SJCRH30 (cell line): ENCODE measurements at regions not wholly inside any gene's neighbourhood (a gene's known extent, or its start where the extent isn't known, plus 50 kb on each side); places are given as distances from the start of the nearest gene placed in this dataset.
"Not testable (repeated sequence)": the region's sequence is repeated elsewhere in the genome, so short reads cannot be mapped to it uniquely, and the experiment has no call there.

ENCODE experiments used
- DNase-seq, 2 experiments: peaks; one replicate each; pipeline ENCODE4 v3.0.0-alpha.2; 2015 to 2020
- H3K27ac ChIP-seq: fragments of 250-450 bp; sonication (Bioruptor Pico); 2 replicates; pipeline ENCODE4 v1.5.1; 2020; ENCODE audit warnings: mild to moderate bottlenecking, moderate library complexity
- H3K27me3 ChIP-seq: fragments of 250-450 bp; sonication (Bioruptor Pico); 2 replicates; pipeline ENCODE4 v1.5.1; 2020; ENCODE audit warnings: mild to moderate bottlenecking, moderate library complexity
- H3K36me3 ChIP-seq: fragments of 250-450 bp; sonication (Bioruptor Pico); 2 replicates; pipeline ENCODE4 v1.5.1; 2020; ENCODE audit warnings: mild to moderate bottlenecking, moderate library complexity
- H3K4me1 ChIP-seq: fragments of 250-450 bp; sonication (Bioruptor Pico); 2 replicates; pipeline ENCODE4 v1.5.1; 2020; ENCODE audit warnings: mild to moderate bottlenecking, moderate library complexity
- H3K4me3 ChIP-seq: fragments of 250-450 bp; sonication (Bioruptor Pico); 2 replicates; pipeline ENCODE4 v1.5.1; 2020; ENCODE audit warnings: mild to moderate bottlenecking, moderate library complexity
- H3K9me3 ChIP-seq: fragments of 250-450 bp; sonication (Bioruptor Pico); replicated peaks from 2 replicates; pipeline ENCODE4 v1.5.1; 2020; ENCODE audit warnings: mild to moderate bottlenecking, moderate library complexity

DNA sequence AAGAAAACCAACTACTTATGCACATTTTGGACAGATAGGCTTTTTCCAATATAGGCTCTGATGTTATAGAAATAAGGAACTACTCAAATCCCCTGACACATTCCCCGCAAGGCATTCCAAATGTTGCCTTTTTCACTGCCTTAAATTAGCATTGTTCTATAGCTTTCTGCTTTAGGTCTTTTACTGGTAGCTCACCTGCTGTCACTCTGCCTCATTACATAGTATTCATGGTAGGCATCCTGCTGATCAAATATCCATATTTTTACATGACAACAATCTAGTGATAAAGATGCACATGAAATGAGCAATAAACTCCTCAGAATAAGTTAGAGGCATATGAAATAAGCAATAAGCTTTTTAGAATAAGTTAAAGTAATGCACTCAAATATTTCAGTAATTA is 542.7 kb downstream of the FAM133A start:
- no peaks in the 10 kb centered on the region for H3K9me3 ChIP-seq
- H3K4me3 ChIP-seq, result no peak overlapping the region
- H3K4me1 ChIP-seq, result no peaks in the 10 kb centered on the region
- no peaks in the 10 kb centered on the region for H3K27me3 ChIP-seq
- no peak for DNase-seq
- no peaks in the 10 kb centered on the region for H3K36me3 ChIP-seq
- no peak overlapping the region for H3K27ac ChIP-seq

DNA sequence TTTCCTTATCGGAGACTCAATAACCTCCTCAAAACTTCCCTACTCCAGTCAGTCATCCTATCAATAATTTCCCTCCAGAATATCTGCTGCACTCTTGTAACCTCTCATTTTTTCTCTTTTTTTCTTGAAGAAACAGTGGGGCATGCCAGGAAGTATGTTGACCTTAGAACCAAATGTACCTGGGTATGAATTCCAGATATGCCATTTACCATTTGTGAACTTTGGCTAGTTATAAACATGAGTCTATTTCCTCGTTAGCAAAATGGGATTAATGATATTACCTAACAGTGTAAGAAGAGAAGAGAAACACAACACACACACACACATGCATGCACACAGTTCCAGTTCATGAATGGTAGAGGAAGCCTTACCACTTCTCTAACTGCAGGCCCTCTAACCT is 578.2 kb downstream of the FAM133A start:
- Histone ChIP-seq H3K27me3 (no peaks in the 10 kb centered on the region), H3K36me3 (no peaks in the 10 kb centered on the region), H3K4me1 (no peaks in the 10 kb centered on the region), H3K4me3 (no peak overlapping the region), H3K9me3 (no peaks in the 10 kb centered on the region), H3K27ac (no peak overlapping the region)
- DNase-seq, result no peak

DNA sequence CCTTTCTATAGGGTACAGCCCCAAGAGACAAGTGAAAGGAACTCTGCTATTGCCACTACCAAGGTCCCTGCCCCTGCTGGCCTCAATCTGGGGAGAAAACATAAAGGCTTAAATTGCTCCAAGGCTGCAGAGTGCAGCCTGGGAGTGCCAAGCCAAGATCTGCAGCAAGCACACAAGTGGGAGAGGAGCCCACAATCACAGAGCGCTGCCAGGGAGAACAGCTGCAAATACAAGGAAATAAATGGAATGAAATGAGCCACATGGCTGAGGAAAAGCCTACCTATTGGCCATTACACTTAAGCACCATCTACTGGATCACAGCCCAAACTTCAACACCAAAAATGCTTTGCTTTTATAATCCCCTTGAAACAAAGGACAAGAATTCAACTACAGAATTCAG is 582.4 kb downstream of the FAM133A start:
- DNase-seq, result peak in 1 of 2 experiments; percentile 21
- Histone ChIP-seq H3K27me3 (no peaks in the 10 kb centered on the region), H3K27ac (no peak overlapping the region), H3K36me3 (no peaks in the 10 kb centered on the region), H3K4me1 (no peaks in the 10 kb centered on the region), H3K9me3 (no peaks in the 10 kb centered on the region), H3K4me3 (no peak overlapping the region)

DNA sequence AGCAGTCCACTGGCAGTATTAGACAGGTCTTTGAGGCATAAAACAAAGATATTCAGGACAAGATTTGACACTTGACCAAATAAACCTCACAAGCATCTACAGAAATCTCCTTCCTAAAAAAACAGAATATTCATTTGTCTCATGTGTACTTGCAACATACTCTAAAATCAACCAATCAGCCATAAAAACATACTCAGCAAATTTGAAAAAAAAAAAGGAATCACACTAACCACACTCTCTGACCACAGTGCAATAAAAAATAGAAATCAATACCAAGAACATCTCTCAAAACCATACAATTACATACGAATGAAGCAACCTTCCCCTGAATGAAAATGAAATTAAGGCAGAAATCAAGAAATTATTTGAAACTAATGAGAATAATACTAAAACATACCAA is 591.3 kb downstream of the FAM133A start:
- no peaks in the 10 kb centered on the region for H3K36me3 ChIP-seq
- H3K27ac ChIP-seq, result no peak overlapping the region
- no peaks in the 10 kb centered on the region for H3K27me3 ChIP-seq
- no peak overlapping the region for H3K4me3 ChIP-seq
- no peak for DNase-seq
- no peaks in the 10 kb centered on the region for H3K4me1 ChIP-seq
- no peaks in the 10 kb centered on the region for H3K9me3 ChIP-seq

DNA sequence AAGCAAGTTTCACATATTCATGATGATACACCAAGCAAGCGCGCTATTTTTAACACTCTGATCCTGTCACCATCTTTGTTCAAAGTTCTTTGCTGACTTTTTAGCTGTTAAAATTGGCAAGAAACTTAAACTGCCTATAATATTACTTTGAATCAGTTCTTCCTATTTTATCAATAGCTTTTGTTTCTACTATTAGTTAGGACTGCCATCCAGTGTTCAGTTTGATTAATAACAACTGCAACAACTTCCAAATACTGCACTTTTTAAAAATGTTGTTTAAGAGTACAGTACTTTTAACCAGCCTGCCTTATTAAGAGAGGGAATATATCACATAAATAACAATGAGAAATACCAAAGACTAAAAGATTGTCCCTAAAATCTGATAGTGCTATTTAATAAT is 614.3 kb downstream of the FAM133A start:
- H3K27me3 ChIP-seq, result no peaks in the 10 kb centered on the region
- H3K9me3 ChIP-seq, result no peaks in the 10 kb centered on the region
- H3K27ac ChIP-seq, result no peak overlapping the region
- no peaks in the 10 kb centered on the region for H3K36me3 ChIP-seq
- H3K4me1 ChIP-seq, result no peaks in the 10 kb centered on the region
- DNase-seq, result no peak
- no peak overlapping the region for H3K4me3 ChIP-seq

DNA sequence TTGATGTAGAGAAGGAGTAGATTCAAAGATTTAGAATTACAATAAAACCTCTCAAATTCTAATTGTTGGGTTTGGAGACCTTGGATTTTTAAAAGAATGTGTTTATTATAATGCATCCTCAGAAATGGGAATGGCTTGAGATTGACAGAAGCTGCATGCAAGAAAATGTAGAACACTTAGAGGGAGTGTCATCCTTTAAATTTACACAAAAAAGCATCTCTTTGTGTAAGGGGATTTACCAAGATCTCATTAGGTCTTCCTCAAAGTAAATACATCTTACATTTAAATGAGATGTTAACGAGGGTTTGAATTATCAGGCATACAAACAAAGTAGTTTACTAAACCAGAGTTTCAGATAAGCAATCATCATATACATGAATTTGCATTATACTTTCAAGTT is 615.0 kb downstream of the FAM133A start:
- Histone ChIP-seq H3K27me3 (no peaks in the 10 kb centered on the region), H3K9me3 (no peaks in the 10 kb centered on the region), H3K4me1 (no peaks in the 10 kb centered on the region), H3K36me3 (no peaks in the 10 kb centered on the region), H3K27ac (no peak overlapping the region), H3K4me3 (no peak overlapping the region)
- no peak for DNase-seq

DNA sequence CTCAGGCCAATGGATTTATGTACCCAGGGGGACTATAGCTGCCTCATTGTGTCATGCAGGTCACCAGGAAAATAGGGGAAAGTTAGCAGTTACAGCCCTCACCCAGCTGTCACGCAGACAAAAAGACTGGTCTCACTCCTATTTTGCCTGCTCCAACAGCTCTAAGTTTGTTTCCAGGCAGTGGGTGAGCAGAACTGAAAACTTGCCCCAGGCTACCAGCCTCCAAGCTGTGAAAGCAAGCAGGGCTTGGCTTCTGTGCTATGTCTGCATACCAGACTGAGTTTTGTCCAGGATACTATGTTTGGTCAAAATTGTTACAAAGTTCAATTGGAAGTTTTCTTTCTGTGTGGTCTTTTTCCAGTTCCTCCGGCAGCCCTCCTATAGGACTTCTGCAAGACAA is 628.4 kb downstream of the FAM133A start:
- H3K27ac ChIP-seq, result no peak overlapping the region
- H3K36me3 ChIP-seq, result no peaks in the 10 kb centered on the region
- H3K4me1 ChIP-seq, result no peaks in the 10 kb centered on the region
- no peaks in the 10 kb centered on the region for H3K9me3 ChIP-seq
- no peak overlapping the region for H3K4me3 ChIP-seq
- no peak for DNase-seq
- H3K27me3 ChIP-seq, result no peaks in the 10 kb centered on the region

DNA sequence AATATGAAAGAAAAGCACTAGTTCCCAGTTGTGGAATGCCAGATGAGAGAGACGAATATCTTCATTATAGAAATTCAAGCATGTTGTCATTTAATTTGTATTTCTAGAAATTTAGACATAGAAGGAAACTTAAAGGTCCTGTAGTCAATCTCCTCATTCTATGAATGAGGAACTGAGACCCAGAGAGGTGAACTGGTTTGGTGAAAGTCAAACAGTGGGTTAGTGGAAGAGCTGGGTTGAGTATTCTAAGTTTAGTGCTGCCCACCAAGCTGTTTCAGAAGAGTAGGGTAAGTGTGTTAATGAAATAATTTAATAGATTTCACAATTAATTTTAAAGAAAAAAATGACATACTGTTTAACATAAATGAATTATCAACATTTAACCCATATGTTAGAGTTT is 655.2 kb downstream of the FAM133A start:
- H3K27ac ChIP-seq, result no peak overlapping the region
- no peaks in the 10 kb centered on the region for H3K9me3 ChIP-seq
- H3K4me3 ChIP-seq, result no peak overlapping the region
- no peaks in the 10 kb centered on the region for H3K36me3 ChIP-seq
- no peaks in the 10 kb centered on the region for H3K27me3 ChIP-seq
- no peaks in the 10 kb centered on the region for H3K4me1 ChIP-seq
- no peak for DNase-seq

DNA sequence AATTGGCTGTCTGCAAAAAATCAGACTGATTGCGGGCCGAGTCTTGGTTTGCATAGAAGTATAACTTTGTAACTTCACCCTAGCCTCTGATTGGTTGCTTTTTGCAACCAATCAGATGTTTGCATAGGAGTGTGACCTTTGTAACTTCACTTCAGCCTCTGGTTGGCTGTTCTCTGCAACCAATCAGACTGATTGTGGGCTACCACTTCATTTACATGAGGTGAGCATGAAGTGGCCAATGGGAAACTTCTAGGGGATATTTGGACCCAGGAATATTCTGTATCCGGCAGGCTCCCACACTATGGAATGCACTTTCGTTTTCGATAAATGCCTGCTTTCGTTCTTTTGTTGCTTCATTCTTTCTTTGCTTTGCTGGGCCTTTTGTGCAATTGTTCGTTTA is 667.7 kb downstream of the FAM133A start:
- H3K4me3 ChIP-seq, H3K4me1 ChIP-seq, H3K36me3 ChIP-seq, H3K27me3 ChIP-seq, H3K9me3 ChIP-seq, DNase-seq, H3K27ac ChIP-seq: not testable (repeated sequence)

DNA sequence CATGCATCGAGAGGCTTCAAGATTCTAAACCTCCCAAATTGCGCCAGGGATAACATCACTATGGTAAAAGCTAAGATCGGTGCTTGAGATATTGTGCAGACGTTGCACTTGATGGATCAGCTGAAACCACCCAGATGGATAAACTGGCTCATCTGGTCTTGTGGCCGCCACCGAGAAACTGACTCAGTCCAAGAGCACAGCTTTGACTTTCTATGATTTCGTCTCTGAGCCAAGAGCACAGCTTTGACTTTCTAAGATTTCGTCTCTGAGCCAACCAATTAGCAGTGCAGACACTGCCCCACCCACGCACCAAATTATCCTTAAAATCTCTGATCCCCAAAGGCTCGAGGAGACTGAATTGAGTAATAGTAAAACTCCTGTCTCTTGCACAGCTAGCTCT is 687.2 kb downstream of the FAM133A start:
- Histone ChIP-seq H3K4me3 (no peak overlapping the region), H3K4me1 (no peaks in the 10 kb centered on the region), H3K36me3 (no peaks in the 10 kb centered on the region), H3K27ac (no peak overlapping the region), H3K27me3 (no peaks in the 10 kb centered on the region), H3K9me3 (no peaks in the 10 kb centered on the region)
- DNase-seq, result no peak

DNA sequence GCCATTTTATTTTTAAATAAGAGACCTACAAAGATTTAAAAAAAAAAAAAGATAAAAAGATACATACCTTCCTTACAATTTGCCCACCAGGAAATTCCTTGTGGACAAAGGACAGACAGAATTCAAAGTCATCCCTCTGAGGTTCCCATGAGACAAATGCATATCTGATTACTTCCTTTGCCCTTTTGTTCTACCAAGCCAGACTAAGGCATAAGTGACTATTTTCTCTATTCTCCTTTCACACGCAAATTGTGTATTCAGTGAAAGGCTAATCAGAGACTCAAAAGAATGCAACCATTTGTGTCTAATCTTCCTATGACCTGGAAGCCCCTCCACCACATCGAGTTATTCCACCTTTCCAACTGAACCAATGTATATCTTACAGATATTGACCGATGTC is 691.7 kb downstream of the FAM133A start:
- no peaks in the 10 kb centered on the region for H3K36me3 ChIP-seq
- no peak overlapping the region for H3K4me3 ChIP-seq

DNA sequence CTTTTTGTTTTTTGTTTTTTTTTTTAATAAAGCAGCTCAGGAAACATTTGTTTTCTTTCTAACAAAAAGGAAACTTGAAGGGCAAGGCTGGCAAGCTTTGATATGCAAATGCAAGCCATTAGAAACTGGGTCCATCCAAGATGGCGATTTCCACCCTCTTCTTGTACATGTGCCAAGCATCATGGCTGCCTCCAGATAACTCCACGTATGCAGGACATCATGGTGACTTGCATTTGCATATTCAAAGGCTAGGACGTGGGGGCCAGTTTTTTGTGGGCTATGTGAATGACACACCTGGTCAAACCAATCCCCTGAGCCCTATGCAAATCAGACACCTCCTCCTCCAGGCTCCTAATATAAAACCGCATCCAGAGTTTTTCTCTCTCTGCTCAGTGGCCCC is 692.6 kb downstream of the FAM133A start:
- no peaks in the 10 kb centered on the region for H3K36me3 ChIP-seq
- H3K27me3 ChIP-seq, result no peaks in the 10 kb centered on the region
- H3K4me1 ChIP-seq, result no peaks in the 10 kb centered on the region
- DNase-seq, result peak; percentile 0 to 1
- H3K4me3 ChIP-seq, result no peak overlapping the region
- no peaks in the 10 kb centered on the region for H3K9me3 ChIP-seq
- H3K27ac ChIP-seq, result no peak overlapping the region

More for the DNA sequence above, 691.7 kb downstream of the FAM133A start:
- Histone ChIP-seq H3K4me1 (no peaks in the 10 kb centered on the region), H3K27me3 (no peaks in the 10 kb centered on the region), H3K9me3 (no peaks in the 10 kb centered on the region), H3K27ac (no peak overlapping the region)
- no peak for DNase-seq

DNA sequence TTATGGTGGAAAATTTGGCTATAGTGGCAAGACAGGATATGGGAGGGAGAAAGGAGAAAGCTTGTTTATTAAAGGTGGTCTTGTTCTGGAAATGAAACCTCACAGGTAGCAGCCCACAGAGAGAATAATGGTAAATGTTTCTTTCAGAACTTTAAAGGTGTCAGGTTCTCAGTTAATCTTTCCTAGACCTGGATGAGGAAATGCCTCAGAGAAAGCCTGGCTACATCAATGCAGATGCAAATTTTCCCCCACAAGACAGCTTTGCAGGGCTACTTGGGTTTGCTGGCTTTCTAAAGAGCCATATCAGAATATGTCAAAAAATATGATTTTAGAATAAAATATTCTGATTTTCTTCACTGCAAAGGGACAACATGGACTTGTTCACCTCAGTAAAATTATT is 715.0 kb downstream of the FAM133A start:
- Histone ChIP-seq H3K27me3 (no peaks in the 10 kb centered on the region), H3K9me3 (no peaks in the 10 kb centered on the region), H3K4me1 (no peaks in the 10 kb centered on the region), H3K27ac (no peak overlapping the region), H3K4me3 (no peak overlapping the region), H3K36me3 (no peaks in the 10 kb centered on the region)
- DNase-seq, result no peak

DNA sequence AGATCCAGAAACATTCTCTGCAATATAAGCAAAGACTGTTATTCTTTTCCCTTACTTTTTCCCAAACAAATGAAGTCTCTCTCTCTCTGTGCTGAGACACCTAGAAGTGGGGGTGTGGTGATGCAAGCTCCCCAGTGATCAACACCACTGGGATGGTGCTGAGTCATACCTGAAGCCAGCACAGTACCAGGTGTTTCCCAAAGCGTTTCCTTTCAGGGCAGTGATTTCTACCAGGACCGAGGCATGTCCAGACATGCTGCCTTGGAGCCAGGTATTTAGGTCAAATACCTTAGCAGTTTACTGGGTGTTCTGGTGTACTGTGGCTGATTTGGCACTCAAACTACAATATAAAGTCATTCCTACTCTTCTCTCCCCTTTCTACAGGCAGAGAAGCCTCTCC is 726.5 kb downstream of the FAM133A start:
- no peaks in the 10 kb centered on the region for H3K36me3 ChIP-seq
- no peak overlapping the region for H3K4me3 ChIP-seq
- no peak for DNase-seq
- H3K9me3 ChIP-seq, result no peaks in the 10 kb centered on the region
- H3K4me1 ChIP-seq, result no peaks in the 10 kb centered on the region
- H3K27me3 ChIP-seq, result no peaks in the 10 kb centered on the region
- H3K27ac ChIP-seq, result no peak overlapping the region

DNA sequence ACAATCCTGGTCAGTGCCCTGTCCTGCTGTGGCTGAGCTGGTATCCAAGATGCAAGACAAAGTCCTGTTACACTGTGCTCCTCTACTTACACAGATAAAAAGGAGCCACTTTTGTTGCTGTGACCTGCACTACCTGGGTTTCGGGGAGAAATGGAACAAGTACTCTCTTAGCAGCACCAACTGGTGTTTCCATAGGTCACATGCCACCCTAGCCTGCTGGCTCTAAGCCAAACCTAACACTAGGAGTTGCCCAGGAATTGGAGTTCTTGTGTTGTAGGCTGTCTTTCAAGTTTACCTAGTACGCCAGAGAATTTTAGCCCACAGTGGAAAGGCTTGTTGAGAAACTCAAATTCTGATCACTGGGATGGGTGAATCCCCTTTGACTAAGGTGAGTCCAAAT is 727.4 kb downstream of the FAM133A start:
- Histone ChIP-seq H3K36me3 (no peaks in the 10 kb centered on the region), H3K4me3 (no peak overlapping the region), H3K4me1 (no peaks in the 10 kb centered on the region), H3K27ac (no peak overlapping the region), H3K27me3 (no peaks in the 10 kb centered on the region), H3K9me3 (no peaks in the 10 kb centered on the region)
- no peak for DNase-seq

DNA sequence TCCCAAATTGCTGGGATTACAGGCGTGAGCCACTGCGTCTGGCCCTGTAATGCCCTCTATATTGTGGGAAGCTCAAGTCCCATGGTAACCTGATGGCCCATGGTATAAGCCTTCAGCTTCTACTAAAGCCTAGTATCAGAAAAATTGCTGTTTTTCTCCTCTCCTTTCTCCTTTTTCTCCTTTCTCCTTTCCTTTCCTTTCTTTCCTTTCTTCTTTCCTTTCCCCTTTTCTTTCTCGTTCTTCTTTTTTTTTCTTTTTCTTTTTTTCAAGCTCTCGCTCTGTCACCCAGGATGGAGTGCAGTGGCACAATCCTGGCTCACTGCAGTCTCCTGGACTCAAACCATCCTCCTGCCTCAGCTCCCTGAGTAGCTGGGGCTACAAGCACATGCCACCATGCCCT is 740.7 kb downstream of the FAM133A start:
- Histone ChIP-seq H3K9me3 (no peaks in the 10 kb centered on the region), H3K4me3 (no peak overlapping the region), H3K27me3 (no peaks in the 10 kb centered on the region), H3K36me3 (no peaks in the 10 kb centered on the region), H3K27ac (no peak overlapping the region), H3K4me1 (no peaks in the 10 kb centered on the region)
- no peak for DNase-seq

DNA sequence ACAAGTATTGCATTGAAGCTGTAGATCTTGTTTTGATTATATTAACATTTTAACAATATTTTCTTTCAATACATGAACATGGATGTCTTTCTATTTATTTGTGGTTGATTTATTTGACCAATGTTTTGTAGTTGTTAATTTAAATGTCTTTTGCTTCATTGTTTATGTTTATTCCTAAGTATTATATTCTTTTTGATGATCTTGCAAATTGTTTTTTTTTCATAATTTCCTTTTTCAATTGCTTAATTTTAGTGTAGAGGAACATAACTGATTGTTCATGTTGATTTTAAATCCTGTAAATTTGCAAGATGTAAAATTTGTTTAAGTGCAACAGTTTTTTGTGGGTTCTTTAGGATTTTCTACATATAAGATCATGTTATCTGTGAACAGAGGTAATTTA is 744.1 kb downstream of the FAM133A start:
- Histone ChIP-seq H3K27ac (no peak overlapping the region), H3K27me3 (no peaks in the 10 kb centered on the region), H3K9me3 (no peaks in the 10 kb centered on the region), H3K36me3 (no peaks in the 10 kb centered on the region), H3K4me1 (no peaks in the 10 kb centered on the region), H3K4me3 (no peak overlapping the region)
- DNase-seq, result no peak
